ENCODE measurements at regions not wholly inside any gene's neighbourhood (a gene's known extent, or its start where the extent isn't known, plus 50 kb on each side); places are given as distances from the start of the nearest gene placed in this dataset.
A peak's percentile ranks its signal among the peaks of the same experiment; 100 is the strongest.

DNA sequence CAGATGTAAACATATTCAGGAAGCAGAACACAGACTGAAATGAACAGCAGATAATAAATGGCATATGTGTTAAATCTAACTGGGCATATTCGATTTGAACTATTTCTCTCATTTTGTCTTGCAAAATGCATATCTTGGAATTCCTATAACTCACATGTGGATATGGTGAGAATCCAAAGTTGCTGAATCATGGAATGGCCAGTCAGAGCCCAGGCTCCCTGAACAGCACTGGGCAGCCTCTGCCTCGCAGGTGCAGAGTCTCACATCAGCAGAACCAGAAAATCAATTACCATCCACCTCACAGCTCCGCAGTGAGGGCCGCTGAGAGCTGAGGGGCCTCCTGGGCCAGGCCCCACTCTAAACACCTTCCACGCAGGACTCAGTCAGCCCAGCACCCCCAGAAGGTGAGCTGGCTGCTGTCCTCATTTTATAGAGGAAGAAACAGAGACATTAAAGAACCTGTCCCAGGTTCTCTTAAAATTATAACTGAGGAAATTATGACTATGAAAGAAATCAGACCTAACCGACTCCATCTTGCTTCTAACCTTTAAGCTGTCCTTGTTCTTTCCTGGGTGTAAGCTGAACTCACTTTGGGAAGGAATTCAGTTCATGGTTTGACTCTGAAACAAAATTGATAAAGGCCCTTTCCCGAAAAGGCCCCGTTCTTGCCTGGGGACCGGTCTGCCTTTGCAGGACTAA is 269.1 kb upstream of the SFSWAP start (continued):
- TF ChIP-seq, protein P1, sequence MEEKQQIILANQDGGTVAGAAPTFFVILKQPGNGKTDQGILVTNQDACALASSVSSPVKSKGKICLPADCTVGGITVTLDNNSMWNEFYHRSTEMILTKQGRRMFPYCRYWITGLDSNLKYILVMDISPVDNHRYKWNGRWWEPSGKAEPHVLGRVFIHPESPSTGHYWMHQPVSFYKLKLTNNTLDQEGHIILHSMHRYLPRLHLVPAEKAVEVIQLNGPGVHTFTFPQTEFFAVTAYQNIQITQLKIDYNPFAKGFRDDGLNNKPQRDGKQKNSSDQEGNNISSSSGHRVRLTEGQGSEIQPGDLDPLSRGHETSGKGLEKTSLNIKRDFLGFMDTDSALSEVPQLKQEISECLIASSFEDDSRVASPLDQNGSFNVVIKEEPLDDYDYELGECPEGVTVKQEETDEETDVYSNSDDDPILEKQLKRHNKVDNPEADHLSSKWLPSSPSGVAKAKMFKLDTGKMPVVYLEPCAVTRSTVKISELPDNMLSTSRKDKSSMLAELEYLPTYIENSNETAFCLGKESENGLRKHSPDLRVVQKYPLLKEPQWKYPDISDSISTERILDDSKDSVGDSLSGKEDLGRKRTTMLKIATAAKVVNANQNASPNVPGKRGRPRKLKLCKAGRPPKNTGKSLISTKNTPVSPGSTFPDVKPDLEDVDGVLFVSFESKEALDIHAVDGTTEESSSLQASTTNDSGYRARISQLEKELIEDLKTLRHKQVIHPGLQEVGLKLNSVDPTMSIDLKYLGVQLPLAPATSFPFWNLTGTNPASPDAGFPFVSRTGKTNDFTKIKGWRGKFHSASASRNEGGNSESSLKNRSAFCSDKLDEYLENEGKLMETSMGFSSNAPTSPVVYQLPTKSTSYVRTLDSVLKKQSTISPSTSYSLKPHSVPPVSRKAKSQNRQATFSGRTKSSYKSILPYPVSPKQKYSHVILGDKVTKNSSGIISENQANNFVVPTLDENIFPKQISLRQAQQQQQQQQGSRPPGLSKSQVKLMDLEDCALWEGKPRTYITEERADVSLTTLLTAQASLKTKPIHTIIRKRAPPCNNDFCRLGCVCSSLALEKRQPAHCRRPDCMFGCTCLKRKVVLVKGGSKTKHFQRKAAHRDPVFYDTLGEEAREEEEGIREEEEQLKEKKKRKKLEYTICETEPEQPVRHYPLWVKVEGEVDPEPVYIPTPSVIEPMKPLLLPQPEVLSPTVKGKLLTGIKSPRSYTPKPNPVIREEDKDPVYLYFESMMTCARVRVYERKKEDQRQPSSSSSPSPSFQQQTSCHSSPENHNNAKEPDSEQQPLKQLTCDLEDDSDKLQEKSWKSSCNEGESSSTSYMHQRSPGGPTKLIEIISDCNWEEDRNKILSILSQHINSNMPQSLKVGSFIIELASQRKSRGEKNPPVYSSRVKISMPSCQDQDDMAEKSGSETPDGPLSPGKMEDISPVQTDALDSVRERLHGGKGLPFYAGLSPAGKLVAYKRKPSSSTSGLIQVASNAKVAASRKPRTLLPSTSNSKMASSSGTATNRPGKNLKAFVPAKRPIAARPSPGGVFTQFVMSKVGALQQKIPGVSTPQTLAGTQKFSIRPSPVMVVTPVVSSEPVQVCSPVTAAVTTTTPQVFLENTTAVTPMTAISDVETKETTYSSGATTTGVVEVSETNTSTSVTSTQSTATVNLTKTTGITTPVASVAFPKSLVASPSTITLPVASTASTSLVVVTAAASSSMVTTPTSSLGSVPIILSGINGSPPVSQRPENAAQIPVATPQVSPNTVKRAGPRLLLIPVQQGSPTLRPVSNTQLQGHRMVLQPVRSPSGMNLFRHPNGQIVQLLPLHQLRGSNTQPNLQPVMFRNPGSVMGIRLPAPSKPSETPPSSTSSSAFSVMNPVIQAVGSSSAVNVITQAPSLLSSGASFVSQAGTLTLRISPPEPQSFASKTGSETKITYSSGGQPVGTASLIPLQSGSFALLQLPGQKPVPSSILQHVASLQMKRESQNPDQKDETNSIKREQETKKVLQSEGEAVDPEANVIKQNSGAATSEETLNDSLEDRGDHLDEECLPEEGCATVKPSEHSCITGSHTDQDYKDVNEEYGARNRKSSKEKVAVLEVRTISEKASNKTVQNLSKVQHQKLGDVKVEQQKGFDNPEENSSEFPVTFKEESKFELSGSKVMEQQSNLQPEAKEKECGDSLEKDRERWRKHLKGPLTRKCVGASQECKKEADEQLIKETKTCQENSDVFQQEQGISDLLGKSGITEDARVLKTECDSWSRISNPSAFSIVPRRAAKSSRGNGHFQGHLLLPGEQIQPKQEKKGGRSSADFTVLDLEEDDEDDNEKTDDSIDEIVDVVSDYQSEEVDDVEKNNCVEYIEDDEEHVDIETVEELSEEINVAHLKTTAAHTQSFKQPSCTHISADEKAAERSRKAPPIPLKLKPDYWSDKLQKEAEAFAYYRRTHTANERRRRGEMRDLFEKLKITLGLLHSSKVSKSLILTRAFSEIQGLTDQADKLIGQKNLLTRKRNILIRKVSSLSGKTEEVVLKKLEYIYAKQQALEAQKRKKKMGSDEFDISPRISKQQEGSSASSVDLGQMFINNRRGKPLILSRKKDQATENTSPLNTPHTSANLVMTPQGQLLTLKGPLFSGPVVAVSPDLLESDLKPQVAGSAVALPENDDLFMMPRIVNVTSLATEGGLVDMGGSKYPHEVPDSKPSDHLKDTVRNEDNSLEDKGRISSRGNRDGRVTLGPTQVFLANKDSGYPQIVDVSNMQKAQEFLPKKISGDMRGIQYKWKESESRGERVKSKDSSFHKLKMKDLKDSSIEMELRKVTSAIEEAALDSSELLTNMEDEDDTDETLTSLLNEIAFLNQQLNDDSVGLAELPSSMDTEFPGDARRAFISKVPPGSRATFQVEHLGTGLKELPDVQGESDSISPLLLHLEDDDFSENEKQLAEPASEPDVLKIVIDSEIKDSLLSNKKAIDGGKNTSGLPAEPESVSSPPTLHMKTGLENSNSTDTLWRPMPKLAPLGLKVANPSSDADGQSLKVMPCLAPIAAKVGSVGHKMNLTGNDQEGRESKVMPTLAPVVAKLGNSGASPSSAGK (IDR thresholded peaks at IDR 0.05), result no peak
- TF ChIP-seq FIP1L1 (IDR thresholded peaks at IDR 0.05; ENCODE audit: low read depth, low read length, poor library complexity, severe bottlenecking) (no peak), ATF1 (CRISPR knock-in tag; IDR thresholded peaks at IDR 0.05) (no peak), ATF1 (tag; IDR thresholded peaks at IDR 0.05) (no peak), MAFG (tag; conservative IDR thresholded peaks at IDR 0.05) (peak; percentile 66), PHB (CRISPR knock-in tag; IDR thresholded peaks at IDR 0.05) (no peak), KDM5B (IDR thresholded peaks at IDR 0.05; ENCODE audit: insufficient replicate concordance, low read depth, low read length) (no peak), DMBX1 (CRISPR knock-in tag; IDR thresholded peaks at IDR 0.05; ENCODE audit: borderline replicate concordance) (0 out of 2 replicates have a peak, but pooled peaks have one; percentile 69), STAT5B (CRISPR knock-in tag; IDR thresholded peaks at IDR 0.05) (peak; percentile 47; the same call in 1 of the 2 replicates), NFE2 (IDR thresholded peaks at IDR 0.05; ENCODE audit: low read depth) (peak; percentile 63), CC2D1A (IDR thresholded peaks at IDR 0.05) (no peak), ZBTB9 (CRISPR knock-in tag; IDR thresholded peaks at IDR 0.05) (0 out of 2 replicates have a peak, but pooled peaks have one; percentile 42), ZNF311 (CRISPR knock-in tag; IDR thresholded peaks at IDR 0.05) (peak; percentile 83; the same call in 1 of the 2 replicates), NR0B1 (IDR thresholded peaks at IDR 0.05; ENCODE audit: partially characterized antibody) (no peak), PTRF (tag; IDR thresholded peaks at IDR 0.05) (peak; percentile 84)
